ENCODE measurements at regions not wholly inside any gene's neighbourhood (a gene's known extent, or its start where the extent isn't known, plus 50 kb on each side); places are given as distances from the start of the nearest gene placed in this dataset.
"Not testable (repeated sequence)": the region's sequence is repeated elsewhere in the genome, so short reads cannot be mapped to it uniquely, and the experiment has no call there.

DNA sequence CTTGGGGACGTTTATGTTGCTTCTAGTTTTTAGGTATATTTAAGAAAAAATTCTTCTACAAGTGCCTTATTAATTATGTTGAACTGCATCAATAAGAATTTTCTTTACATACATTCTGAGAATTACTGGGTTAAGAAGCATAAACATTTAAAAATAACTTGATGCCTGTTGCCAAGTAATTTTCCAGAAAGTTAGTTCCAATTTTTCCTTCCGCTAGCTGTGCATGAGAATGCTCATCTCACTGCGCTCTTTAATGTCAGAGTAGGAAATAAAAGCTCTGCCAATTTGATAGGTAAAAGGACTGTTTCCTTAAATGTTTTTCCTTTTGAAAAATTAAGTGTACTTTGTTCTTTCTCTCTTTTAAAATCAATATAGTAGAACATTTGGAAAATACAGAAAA, 113.1 kb upstream of the ZBED5 start:
- DNase-seq (ENCODE audit: low read depth in 1 of 2, low spot score in 1 of 2), result no peak

- DNase-seq (ENCODE audit: low read depth in 1 of 2, low spot score in 1 of 2), result no peak
Observed at GRCh38 chr11:10969387-10969786, 111.5 kb upstream of the ZBED5 start.

DNA sequence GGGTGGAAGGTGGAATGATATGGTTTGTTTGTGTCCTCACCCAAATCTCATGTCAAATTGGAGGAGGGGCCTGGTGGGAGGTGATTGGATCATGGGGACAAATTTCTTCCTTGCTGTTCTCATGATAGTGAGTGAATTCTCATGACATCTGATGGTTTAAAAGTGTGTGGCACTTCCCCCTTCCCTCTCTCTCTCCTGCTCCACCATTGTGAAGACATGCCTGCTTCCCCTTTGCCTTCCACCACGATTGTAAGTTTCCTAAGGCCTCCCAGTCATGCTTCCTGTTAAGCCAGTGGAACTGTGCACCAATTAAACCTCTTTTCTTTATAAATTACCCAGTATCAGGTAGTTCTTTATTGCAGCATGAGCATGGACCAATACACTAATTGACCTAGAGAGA, 99.0 kb upstream of the ZBED5 start:
- DNase-seq (ENCODE audit: low read depth in 1 of 2, low spot score in 1 of 2), result not testable (repeated sequence)

GRCh38 chr11:10955616-10956015, 97.8 kb upstream of the ZBED5 start:
- DNase-seq (ENCODE audit: low read depth in 1 of 2, low spot score in 1 of 2), result no peak

DNA sequence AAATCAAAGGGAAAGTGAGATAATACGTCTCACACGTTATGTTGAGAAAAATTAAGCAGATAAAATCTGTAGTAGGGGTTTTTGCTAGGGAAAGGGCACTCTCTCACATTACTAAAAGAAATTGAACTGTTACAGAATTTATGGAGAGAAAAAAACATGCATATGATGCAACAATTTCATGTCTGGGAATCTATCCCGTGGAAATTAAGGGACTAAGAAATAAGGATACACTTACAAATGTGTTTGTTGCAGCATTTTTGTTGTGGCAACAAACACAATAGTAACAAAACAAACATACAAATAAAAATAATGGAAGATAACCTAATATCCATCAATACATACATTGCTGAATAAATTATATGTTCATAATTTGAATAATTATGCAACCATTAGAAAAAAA, 96.3 kb upstream of the ZBED5 start:
- no peak for DNase-seq (ENCODE audit: low read depth in 1 of 2, low spot score in 1 of 2)

DNA sequence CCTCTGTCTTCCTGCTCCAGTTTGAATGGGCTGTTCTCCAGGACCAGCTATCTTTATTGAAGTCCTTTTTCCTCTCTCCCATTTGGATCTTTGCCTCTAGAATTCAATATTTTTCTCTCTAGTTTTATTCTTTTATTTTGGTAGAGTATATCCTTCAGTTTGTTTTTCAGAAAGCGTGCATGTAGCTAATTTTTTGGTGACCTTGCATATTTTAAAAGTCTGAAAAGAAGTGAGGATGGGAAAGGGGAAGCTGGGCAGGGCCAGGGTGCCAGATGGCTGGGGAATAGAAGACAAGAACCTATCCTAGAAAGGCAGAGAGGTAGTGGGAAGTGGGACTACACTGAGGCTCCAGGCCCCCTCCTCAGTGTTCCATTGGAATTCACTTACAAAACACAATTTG, 95.0 kb upstream of the ZBED5 start:
- no peak for DNase-seq (ENCODE audit: low read depth in 1 of 2, low spot score in 1 of 2)

DNA sequence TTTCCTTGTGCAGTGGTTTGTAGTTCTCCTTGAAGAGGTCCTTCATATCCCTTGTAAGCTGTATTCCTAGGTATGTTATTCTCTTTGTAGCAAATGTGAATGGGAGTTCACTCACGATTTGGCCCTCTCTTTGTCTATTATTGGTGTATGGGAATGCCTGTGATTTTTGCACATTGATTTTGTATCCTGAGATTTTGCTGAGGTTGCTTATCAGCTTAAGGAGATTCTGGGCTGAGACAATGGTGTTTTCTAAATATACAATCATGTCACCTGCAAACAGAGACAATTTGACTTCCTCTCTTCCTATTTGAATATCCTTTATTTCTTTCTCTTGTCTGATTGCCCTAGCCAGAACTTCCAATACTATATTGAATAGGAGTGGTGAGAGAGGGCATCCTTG, 90.1 kb upstream of the ZBED5 start:
- DNase-seq (ENCODE audit: low read depth in 1 of 2, low spot score in 1 of 2), result not testable (repeated sequence)

DNA sequence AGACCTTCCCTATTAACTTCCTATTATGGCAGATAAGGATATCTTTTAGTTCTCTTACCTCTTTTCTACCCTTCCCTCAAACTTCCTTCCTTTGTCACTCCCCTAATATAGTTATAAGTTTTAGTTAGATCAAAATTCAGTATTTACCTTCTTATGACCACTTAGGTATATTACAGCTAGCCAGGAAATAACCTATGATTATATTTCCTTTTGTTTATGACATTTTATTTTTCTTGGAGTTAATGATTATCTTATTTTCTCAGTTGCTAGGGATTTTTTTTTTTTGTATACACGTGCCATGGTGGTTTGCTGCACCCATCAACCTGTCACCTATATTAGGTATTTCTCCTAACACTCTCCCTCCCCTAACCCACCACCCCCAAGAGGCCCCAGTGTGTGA, 88.2 kb upstream of the ZBED5 start:
- no peak for DNase-seq (ENCODE audit: low read depth in 1 of 2, low spot score in 1 of 2)

DNA sequence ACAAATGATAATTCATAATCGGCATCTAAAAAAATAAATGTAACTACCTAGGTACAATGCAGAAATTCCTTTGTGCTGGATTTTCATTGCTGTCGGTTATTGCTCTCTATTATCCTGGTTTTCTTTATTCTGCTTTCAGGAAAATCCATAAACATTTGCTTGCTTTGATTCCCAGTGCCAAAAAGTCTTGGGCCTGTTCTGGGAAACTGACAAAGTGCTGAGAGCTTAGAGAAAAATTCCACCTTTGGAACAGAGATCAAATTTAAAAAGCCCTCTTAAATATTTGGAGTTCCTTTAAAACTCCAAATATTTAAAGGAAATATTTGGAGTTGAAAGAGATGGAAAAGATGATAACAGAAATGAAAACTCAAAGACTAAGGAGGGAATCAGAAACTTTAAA, 87.3 kb upstream of the ZBED5 start:
- no peak for DNase-seq (ENCODE audit: low read depth in 1 of 2, low spot score in 1 of 2)

DNA sequence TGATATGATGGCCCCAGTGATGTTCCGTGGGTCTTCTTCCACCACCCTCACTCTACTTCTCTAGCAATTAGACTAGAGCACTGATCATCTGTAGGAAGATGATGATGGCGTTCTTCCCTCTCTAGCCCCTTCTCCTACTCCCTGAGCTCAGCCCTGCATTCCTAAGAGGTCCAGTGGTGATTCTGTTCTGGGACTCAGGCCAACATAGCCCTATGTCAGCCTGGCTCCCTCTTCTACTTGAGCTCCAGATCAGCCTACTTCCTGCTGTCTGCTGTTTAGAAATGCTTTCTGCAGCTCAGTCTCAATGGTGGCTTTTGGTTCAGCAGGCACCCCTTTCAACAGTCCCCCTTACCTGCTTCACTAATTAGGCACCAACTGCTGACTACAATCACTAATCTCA, 86.1 kb upstream of the ZBED5 start:
- no peak for DNase-seq (ENCODE audit: low read depth in 1 of 2, low spot score in 1 of 2)

GRCh38 chr11:10942620-10943019, 84.8 kb upstream of the ZBED5 start:
- DNase-seq (ENCODE audit: low read depth in 1 of 2, low spot score in 1 of 2), result no peak

GRCh38 chr11:10941871-10942270, 84.0 kb upstream of the ZBED5 start:
- no peak for DNase-seq (ENCODE audit: low read depth in 1 of 2, low spot score in 1 of 2)

- no peak for DNase-seq (ENCODE audit: low read depth in 1 of 2, low spot score in 1 of 2)
Observed at GRCh38 chr11:10941414-10941813, 83.6 kb upstream of the ZBED5 start.

- DNase-seq (ENCODE audit: low read depth in 1 of 2, low spot score in 1 of 2), result no peak
Observed at GRCh38 chr11:10938650-10939387, 81.0 kb upstream of the ZBED5 start.

DNA sequence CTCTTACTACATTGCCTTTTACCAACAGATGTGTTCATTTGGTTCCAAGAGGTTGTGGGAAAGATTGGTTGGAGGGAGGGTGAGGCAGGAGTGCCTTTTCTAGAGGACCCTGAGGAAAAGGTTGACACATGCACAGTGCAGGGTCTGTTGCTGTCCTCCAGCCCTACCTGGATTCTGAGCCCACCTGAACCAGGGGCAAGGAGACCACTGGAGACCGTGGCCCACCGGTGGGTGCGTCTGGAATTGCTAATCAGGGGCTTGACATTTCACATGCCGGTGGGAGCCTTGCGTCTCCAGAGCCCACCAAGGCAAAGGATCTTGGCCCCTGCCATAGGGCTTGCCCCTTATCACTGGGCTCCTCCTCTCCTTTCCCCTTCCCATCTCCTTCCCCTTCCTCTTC, 80.4 kb upstream of the ZBED5 start:
- DNase-seq (ENCODE audit: low read depth in 1 of 2, low spot score in 1 of 2), result no peak

GRCh38 chr11:10937385-10937771, 79.5 kb upstream of the ZBED5 start:
- DNase-seq (ENCODE audit: low read depth in 1 of 2, low spot score in 1 of 2), result no peak

GRCh38 chr11:10936626-10937384, 79.0 kb upstream of the ZBED5 start:
- DNase-seq (ENCODE audit: low read depth in 1 of 2, low spot score in 1 of 2), result no peak

- DNase-seq (ENCODE audit: low read depth in 1 of 2, low spot score in 1 of 2), result no peak
Observed at GRCh38 chr11:10935015-10935559, 77.2 kb upstream of the ZBED5 start.

DNA sequence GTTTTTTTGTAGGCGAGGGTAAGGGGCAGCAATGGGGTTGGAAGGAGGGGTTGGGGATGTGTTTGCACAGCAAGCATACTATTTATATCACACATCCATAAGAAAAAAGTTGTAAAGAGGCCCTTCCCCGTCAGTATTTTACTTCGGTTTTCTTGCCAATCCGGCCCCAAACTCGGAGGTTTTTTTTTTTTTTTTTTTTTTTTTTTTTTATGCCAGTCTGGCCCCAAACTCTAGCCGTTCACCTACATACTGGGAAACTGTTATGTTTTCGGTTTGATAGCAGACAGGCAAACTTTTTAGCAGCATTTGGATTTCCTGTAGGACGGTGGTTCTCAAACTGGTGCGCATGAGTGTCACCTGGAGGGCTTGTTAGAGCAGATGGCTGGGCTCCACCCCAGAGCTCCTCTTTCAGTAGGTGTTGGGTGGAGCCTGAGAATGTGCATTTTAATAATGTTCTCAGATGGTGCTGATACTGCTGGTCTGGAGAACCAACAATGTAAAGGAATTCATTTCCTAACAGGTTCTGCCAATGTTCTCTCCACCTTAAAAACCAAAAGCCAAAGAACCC, 76.5 kb upstream of the ZBED5 start:
- no peak for DNase-seq (ENCODE audit: low read depth in 1 of 2, low spot score in 1 of 2)

DNA sequence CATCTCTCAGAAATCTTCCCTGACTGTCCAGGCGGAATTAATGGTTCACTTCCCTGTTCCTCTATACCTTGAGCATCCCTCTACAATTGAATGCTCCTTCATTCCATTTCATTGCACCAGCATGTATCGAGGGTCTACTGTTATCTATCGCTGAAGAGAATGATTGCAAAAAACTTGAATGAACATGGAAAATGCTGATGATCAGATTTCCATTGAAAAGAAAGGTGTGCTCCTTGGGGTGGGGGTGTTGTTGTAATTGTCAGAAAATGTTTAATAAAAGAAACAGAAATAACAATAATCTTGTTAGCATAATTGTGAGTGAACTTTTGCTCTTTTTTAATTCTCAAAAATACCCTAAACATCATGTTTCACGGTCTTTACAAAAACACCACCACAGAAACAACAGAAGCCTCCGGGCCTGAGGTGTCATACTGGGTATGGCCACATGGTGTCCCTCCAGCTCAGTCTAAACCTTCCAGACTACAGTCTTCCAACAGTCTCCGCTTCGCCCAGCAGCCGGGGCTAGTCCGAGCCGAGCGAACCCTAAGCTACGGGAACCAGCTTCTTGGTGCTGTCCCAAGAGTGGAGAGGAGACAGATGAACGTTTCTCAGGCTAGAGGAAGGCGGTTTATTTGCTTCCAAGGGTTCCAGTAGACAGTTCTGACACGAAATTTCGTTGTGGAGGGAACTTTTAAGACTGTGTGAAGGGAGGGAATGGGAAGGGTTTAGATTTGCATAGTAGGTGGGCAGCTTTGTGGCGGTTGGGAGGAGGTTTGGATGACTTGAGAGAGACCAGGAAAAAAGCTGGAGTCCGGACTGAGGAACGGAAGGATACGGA, 75.8 kb upstream of the ZBED5 start:
- DNase-seq (ENCODE audit: low read depth in 1 of 2, low spot score in 1 of 2), result peak; percentile 53 to 71

- DNase-seq (ENCODE audit: low read depth in 1 of 2, low spot score in 1 of 2), result no peak
Observed at GRCh38 chr11:10932976-10933375, 75.1 kb upstream of the ZBED5 start.

Data from stimulated activated CD4-positive, alpha-beta T cell treated with anti-CD3 and anti-CD28 coated beads, Interleukin-15, amount 100 ng/mL, for 1 hour (primary cell).